Natural killer cell (primary cell): ENCODE measurements at regions not wholly inside any gene's neighbourhood (a gene's known extent, or its start where the extent isn't known, plus 50 kb on each side); places are given as distances from the start of the nearest gene placed in this dataset.

ENCODE experiments used
- ATAC-seq, 3 donors: fragments of 150-1000 bp in 2 of 3; fragments of 200-7000 bp in 1 of 3; cut with Tn5 transposase; 1 replicate in 1 of 3; 2 replicates in 2 of 3; pipeline ENCODE4 v1.10.0; 2021; ENCODE audit warnings: mild to moderate bottlenecking in 2 of 3, moderate library complexity in 2 of 3
- DNase-seq, 2 donors: peaks; one replicate each; pipeline versions ENCODE4 v3.0.0 to v3.0.0-alpha.2; 2013 to 2021; ENCODE audit warnings: mixed read lengths in 1 of 2
- H3K27ac ChIP-seq: one replicate; pipeline ENCODE4 v1.5.1; 2013; ENCODE audit warnings: mild to moderate bottlenecking, low read length
- H3K27me3 ChIP-seq: one replicate; pipeline ENCODE4 v1.6.1; 2013; ENCODE audit warnings: low read length; ENCODE audit not compliant: control insufficient read depth, insufficient read depth
- H3K36me3 ChIP-seq: one replicate; pipeline ENCODE4 v1.6.1; 2013; ENCODE audit warnings: low read length; ENCODE audit not compliant: control insufficient read depth, insufficient read depth
- H3K4me1 ChIP-seq: one replicate; pipeline ENCODE4 v1.6.1; 2013; ENCODE audit warnings: low read length; ENCODE audit not compliant: control insufficient read depth, insufficient read depth
- H3K4me3 ChIP-seq: one replicate; pipeline ENCODE4 v1.5.1; 2013; ENCODE audit warnings: low read length
- H3K9me3 ChIP-seq: one replicate; pipeline ENCODE4 v1.6.1; 2013; ENCODE audit warnings: low read length; ENCODE audit not compliant: control insufficient read depth, insufficient read depth
- H3K27ac Mint-ChIP-seq, 2 donors: one replicate each; pipeline ENCODE4 v1.8.0; 2022; ENCODE audit warnings: mild to moderate bottlenecking in 2 of 2, mixed read lengths in 2 of 2, moderate library complexity in 1 of 2
- H3K27me3 Mint-ChIP-seq, 2 donors: one replicate each; pipeline ENCODE4 v1.8.0; 2022; ENCODE audit warnings: low read depth in 2 of 2, mixed read lengths in 2 of 2
- H3K36me3 Mint-ChIP-seq: one replicate; pipeline ENCODE4 v1.8.0; 2022; ENCODE audit warnings: mixed read lengths
- H3K4me1 Mint-ChIP-seq, 2 donors: one replicate each; pipeline ENCODE4 v1.8.0; 2022; ENCODE audit warnings: mixed read lengths in 2 of 2
- H3K4me3 Mint-ChIP-seq: one replicate; pipeline ENCODE4 v1.8.0; 2022; ENCODE audit warnings: mild to moderate bottlenecking, moderate library complexity, mixed read lengths
- H3K9me3 Mint-ChIP-seq, 2 donors: one replicate each; pipeline ENCODE4 v1.8.0; 2022; ENCODE audit warnings: mixed read lengths in 2 of 2
- whole genome bisulfite sequencing: methylation state at CpG from one replicate; pipeline ENCODE4 v1.1.7; 2013; ENCODE audit warnings: missing lambda C conversion rate; ENCODE audit not compliant: insufficient coverage; 5-methylcytosine and 5-hydroxymethylcytosine counted together
- intact Hi-C: fragments of 100-400 bp; cut with micrococcal nuclease; formaldehyde crosslinking; loops from one replicate; pipeline ENCODE4 v1.14.2; 2022
- TF ChIP-seq, protein P1 (sequence below): fragments of 200-600 bp; IDR thresholded peaks from one replicate; pipeline ENCODE4 v1.8.0; 2022; ENCODE audit warnings: antibody characterized with exemption

DNA sequence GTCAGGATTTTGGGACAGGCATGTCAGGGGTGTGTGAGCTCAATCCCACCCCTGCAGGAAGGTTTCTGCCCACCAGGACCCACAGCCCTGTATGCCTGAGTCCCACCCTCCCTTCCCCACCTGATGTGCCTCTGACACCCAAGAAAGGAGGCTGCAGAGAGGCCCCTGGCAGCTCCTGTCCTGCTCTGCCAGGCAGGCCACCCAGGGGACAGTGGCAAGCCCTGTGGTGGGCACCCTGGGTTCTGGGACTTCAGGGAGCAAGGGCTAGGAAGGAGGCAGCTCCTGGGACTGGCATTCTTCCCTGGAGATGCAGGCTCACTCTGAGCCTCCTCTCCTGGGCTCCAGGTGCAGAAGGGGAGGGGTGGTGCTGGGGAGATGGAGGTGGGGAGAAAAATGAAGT is 234.5 kb upstream of the B3GAT1 start:
- DNase-seq: no peak
- H3K27me3 ChIP-seq: peaks cover 3% of the 10 kb centered on the region
- H3K4me3 ChIP-seq: no peak overlapping the region
- no peak overlapping the region for H3K4me3 Mint-ChIP-seq
- no peaks in the 10 kb centered on the region for H3K36me3 Mint-ChIP-seq
- no peak overlapping the region for H3K27ac ChIP-seq
- H3K4me1 ChIP-seq: no peaks in the 10 kb centered on the region
- H3K9me3 ChIP-seq: no peaks in the 10 kb centered on the region
- peaks cover 0 to 7% of the 10 kb centered on the region in 2 donors for H3K4me1 Mint-ChIP-seq
- TF ChIP-seq, protein P1, sequence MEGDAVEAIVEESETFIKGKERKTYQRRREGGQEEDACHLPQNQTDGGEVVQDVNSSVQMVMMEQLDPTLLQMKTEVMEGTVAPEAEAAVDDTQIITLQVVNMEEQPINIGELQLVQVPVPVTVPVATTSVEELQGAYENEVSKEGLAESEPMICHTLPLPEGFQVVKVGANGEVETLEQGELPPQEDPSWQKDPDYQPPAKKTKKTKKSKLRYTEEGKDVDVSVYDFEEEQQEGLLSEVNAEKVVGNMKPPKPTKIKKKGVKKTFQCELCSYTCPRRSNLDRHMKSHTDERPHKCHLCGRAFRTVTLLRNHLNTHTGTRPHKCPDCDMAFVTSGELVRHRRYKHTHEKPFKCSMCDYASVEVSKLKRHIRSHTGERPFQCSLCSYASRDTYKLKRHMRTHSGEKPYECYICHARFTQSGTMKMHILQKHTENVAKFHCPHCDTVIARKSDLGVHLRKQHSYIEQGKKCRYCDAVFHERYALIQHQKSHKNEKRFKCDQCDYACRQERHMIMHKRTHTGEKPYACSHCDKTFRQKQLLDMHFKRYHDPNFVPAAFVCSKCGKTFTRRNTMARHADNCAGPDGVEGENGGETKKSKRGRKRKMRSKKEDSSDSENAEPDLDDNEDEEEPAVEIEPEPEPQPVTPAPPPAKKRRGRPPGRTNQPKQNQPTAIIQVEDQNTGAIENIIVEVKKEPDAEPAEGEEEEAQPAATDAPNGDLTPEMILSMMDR: no peak
- peaks cover 27 to 63% of the 10 kb centered on the region in 2 donors for H3K27me3 Mint-ChIP-seq
- no peak overlapping the region for H3K27ac Mint-ChIP-seq
- no peaks in the 10 kb centered on the region for H3K9me3 Mint-ChIP-seq
- no peaks in the 10 kb centered on the region for H3K36me3 ChIP-seq
- intact Hi-C loops: no loop called here
- ATAC-seq: no peak

DNA sequence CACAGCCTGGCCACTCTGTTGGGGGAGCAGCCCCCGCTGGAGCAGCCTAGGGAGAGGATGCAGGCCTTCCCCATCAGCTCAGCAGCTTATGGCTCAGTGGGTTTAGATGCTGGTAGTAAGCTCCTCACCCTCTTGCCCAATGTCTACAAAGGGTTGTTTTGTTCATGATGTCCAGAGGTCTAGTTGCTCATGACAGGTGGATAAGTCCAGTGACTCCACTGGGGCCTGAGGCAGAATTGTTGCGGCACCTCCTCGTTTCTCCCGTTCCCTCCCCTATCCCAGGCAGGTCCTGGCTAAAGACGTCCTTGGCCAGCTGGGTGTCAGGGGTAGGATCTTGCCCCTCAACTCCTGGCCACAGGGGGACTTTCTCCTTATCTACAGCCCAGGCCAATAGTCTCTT is 233.5 kb upstream of the B3GAT1 start:
- Histone ChIP-seq H3K4me3 (no peak overlapping the region), H3K9me3 (no peaks in the 10 kb centered on the region), H3K36me3 (no peaks in the 10 kb centered on the region), H3K27me3 (peaks cover 3% of the 10 kb centered on the region), H3K4me1 (no peaks in the 10 kb centered on the region), H3K27ac (no peak overlapping the region)
- 70% methylated on average over 5 of the region's 5 CpGs for WGBS
- no peaks in the 10 kb centered on the region for H3K9me3 Mint-ChIP-seq
- DNase-seq (peak in 1 of 2 donors; percentile 7), ATAC-seq (no peak)
- H3K27me3 Mint-ChIP-seq: peaks cover 28 to 57% of the 10 kb centered on the region in 2 donors
- intact Hi-C loops: no loop called here
- H3K4me3 Mint-ChIP-seq: no peak overlapping the region
- no peak overlapping the region for H3K27ac Mint-ChIP-seq
- peaks cover 0 to 7% of the 10 kb centered on the region in 2 donors for H3K4me1 Mint-ChIP-seq
- H3K36me3 Mint-ChIP-seq: no peaks in the 10 kb centered on the region
- TF ChIP-seq, protein P1: no peak

DNA sequence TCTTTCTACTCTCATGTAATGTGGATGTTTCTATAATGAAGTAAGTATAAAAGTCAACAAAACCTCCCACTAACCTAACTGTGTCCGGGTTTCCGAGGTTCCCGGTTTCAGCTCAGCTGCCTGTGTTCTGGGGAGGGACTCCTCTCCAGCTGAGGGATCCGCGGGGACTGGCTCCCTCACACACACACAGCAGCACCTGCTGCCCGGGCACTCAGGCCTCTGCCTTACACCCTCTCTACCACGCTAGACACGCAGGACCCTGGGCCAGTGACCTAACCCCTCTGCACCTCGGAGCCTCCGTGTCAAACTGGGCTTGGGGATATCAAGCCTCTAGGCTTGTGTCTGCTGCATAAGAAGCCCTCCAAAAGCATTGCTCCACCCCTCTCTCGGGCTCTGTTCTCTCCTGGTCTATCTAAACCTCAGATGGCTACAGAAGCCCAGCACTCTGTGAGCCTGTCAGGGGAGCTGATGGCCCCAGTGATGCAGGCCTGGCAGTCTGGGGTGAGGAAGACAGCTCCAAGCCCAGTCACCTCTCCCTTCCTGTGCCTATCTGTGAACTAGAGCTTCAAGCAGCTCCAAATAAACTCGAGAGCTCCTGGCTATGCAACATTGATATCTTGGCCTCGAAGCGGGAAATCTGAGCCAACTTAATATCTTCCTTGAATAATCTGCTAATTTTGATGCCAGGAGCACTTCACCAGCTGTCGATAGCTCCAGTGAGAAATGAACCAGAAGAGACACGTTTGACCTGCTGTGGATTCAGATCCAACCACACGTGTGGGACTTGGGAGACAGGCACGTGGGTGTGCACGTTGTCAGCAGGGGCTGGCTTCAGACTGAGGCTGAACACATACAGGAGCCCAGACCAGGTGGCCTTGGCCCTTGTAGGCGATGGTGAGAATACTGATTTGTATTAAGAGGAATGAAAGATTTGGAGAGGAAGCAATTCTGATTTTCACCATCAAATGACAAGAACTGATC is 232.7 kb upstream of the B3GAT1 start:
- H3K4me1 Mint-ChIP-seq: peaks cover 0 to 7% of the 10 kb centered on the region in 2 donors
- H3K36me3 Mint-ChIP-seq: no peaks in the 10 kb centered on the region
- no peaks in the 10 kb centered on the region for H3K36me3 ChIP-seq
- H3K9me3 ChIP-seq: no peaks in the 10 kb centered on the region
- ATAC-seq: no peak
- no peaks in the 10 kb centered on the region for H3K9me3 Mint-ChIP-seq
- peaks cover 23 to 49% of the 10 kb centered on the region in 2 donors for H3K27me3 Mint-ChIP-seq
- H3K4me1 ChIP-seq: no peaks in the 10 kb centered on the region
- peaks cover 3% of the 10 kb centered on the region for H3K27me3 ChIP-seq
- WGBS: 81% methylated on average over 20 of the region's 20 CpGs
- H3K4me3 Mint-ChIP-seq: no peak overlapping the region
- peak in 1 of 2 donors; percentile 1 for DNase-seq
- TF ChIP-seq, protein P1: no peak
- H3K27ac ChIP-seq: no peak overlapping the region
- no peak overlapping the region for H3K27ac Mint-ChIP-seq
- intact Hi-C loops: no loop called here
- H3K4me3 ChIP-seq: no peak overlapping the region
